ENCODE measurements at regions not wholly inside any gene's neighbourhood (a gene's known extent, or its start where the extent isn't known, plus 50 kb on each side); places are given as distances from the start of the nearest gene placed in this dataset.
"Not testable (repeated sequence)": the region's sequence is repeated elsewhere in the genome, so short reads cannot be mapped to it uniquely, and the experiment has no call there.

GRCh38 chr1:238409932-238410331 lies 519.2 kb upstream of the ZP4 start:
- no peak for DNase-seq

- DNase-seq: no peak
Measured at GRCh38 chr1:238409191-238409850, 518.6 kb upstream of the ZP4 start.

DNA sequence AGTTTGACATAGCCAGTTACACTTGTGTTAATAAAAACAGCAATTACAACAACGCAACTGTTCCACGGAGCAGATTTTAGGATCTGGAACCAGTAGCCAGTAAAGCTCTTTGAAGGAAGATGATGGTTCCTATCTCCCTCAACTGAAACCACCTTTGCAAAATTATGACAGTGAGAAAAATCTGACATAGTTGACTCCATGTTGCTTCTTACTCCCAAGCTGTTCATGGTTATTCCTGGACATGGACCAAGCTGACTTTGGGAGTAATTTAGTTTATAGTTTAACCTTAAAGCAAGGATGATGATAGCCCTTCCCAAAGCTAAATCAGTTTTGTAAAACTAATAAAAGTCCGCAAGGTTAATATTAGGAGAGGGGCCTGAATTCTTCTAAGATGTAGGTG lies 518.0 kb upstream of the ZP4 start:
- no peak for DNase-seq

GRCh38 chr1:238406098-238406860 lies 515.6 kb upstream of the ZP4 start:
- no peak for DNase-seq

DNA sequence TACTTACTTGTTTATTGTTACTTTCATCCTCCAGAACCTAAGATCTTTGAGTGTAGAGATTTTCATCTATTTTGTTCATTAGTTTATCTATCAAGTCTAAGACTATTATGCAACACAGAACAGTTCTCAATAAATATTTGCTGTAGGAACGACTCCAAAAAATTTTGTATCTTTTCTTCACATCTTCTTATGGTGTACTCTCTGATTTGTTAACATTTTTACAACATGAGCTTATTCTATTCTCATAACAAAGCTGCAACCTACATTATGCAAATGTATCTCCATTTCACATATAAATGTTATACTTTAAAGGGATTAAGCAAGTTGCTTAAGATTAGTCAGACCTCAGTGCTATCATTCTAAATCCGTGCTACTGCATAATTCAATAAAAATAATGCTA lies 514.2 kb upstream of the ZP4 start:
- DNase-seq: no peak

GRCh38 chr1:238404481-238404880 lies 513.8 kb upstream of the ZP4 start:
- no peak for DNase-seq

GRCh38 chr1:238401144-238401543 lies 510.4 kb upstream of the ZP4 start:
- DNase-seq: no peak

DNA sequence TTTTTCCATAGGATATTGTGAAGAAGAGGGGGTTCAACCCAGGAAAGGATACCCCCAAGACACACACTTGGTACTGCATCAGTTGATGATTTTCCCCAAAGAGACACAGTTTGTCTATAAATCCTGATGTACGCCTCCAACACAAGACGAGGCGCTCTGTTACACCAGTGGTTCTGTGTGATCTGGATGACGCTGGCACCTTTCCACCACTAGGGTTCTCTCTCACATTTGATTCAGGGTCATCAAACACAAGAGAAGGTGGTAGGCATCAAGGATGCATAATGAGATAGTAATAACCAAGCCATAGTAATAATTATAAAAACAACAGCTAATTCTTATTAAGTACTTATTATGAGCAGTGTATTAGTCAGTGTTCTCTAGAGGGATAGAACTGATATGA lies 508.8 kb upstream of the ZP4 start:
- no peak for DNase-seq

- DNase-seq: no peak
Measured at GRCh38 chr1:238396140-238396539, 505.4 kb upstream of the ZP4 start.

DNA sequence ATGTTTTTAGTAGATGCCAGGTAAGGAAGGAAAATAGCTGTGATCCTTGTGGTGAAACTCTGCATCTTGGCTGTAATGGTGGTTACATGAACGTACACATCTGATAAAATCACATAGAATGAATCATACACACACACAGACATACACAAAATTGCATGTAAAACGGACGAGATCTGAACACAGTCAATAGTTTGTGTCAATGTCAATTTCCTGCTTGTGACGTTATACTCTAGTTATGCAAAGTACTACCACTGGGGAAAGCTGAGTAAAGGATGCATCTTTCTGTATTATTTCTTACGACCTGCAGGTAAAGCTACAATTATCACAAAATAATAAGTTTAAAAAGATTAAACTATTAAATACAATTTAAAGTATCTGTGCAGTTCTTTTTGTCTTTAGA lies 493.7 kb upstream of the ZP4 start:
- no peak for DNase-seq

DNA sequence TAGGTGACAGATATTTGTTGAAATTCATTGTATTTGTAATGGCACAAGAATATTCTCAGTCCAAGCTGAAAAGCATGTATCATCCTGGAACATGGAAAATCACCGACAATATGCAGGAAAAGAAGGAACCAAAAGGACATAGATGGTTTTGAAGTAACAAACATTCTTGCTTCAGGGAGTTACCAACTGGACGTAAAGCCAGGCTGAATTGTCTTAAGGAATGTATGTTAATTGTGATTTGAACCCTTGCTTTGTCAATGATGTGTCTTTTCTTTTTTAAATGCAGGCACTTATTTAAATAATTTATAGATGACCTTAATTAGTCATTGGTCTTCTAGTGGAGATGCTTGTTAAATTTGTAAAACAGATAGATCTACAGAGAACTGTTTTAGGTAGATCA lies 489.4 kb upstream of the ZP4 start:
- DNase-seq: no peak

DNA sequence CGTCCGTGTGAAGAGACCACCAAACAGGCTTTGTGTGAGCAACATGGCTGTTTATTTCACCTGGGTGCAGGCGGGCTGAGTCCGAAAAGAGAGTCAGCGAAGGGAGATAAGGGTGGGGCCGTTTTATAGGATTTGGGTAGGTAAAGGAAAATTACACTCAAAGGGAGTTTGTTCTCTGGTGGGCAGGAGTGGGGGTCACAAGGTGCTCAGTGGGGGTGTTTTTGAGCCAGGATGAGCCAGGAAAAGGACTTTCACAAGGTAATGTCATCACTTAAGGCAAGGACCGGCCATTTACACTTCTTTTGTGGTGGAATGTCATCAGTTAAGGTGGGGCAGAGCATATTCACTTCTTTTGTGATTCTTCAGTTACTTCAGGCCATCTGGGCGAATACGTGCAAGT lies 488.7 kb upstream of the ZP4 start:
- DNase-seq: not testable (repeated sequence)

DNA sequence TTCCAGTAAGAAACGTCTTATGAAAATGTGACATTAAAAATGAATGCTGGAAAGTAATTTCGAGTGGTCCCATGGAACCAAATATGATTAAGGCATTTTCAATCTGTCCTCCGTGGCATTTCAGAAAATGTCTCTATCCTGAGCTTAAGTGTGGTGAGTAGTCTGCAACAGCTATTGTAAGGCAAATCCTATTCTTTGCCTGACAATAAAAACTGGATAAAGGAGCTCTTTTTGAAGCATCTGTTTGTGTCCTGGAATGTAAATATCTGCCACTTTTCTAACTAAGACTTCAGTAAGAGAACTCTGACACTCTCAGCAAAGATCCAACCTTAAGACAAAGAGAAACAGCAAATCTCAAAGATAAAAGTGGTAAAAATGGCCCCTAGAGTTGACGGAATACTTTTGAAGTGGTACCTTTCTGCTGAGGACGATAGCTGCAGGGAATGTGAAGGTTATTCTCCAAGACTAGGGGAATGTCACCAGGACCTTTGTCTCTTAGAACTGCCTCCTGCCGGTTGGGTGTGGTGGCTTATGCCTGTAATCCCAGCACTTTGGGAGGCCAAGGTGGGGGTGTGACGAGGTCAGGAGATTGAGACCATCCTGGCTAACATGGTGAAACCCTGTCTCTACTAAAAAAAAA lies 486.7 kb upstream of the ZP4 start:
- DNase-seq: no peak

DNA sequence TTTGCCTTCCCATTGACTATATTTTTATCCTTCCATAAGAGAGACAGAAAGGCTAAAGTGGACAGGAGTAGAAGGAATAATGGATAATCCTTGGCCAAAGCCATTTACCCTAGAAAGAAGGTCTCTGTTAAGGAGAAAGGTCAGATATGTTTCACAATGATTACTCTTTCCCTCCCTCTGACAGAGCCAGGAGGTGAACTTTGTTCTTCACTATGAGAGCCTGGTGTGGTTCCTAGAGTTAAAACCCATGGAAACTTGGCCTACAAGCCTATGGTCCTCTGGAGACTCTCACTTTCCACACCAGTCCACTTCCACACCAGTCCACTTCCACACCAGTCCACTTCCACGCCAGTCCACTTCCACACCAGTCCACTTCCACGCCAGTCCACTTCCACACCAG lies 479.9 kb upstream of the ZP4 start:
- DNase-seq: no peak

DNA sequence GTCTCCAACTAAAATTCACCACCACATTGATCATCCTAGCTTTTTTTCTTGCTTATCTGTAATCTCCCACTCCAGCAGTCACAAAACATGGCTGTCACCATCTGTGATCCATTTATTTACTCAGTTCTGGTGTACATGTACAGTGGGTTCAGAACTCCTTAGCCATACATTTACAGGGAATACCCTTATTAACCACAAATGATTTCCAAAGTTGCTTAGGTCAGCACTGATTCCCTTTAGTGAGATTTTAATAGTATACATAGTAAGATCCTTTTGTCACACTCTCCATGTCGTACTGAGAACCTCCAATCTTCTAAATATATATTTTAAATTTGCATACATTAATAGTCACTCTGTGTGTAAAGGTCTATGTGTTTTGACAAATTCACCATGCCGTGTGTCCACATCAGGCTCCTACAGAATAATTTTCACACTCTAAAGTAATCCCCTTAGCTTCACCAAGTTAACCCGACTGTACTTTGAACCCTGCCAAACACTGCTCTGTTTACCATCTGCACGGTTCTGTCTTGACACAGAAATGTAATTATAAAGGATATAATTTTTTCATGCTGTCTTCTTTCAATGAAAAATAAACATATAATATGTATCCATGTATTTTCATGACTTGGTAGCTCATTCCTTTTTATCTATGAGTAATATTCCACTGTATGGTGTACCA lies 473.6 kb upstream of the ZP4 start:
- DNase-seq: no peak

DNA sequence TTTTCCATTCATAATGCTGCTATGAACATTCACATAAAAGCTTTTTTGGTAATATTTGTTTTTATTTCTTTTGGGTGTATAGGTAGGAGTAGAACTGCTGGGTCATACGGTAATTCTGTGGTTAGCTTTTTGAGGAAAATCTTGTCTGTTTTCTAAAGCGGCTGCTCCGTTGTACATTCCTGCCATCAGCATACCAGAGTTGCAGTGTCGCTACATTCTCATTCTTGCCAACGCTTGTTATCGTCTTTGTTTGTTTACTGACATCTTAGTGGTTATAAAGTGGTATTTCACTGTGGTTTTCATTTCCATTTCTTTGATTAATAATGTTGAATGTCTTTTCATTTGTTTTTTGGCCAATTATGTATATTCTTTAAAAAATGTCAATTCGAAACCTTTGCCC lies 469.8 kb upstream of the ZP4 start:
- no peak for DNase-seq

DNA sequence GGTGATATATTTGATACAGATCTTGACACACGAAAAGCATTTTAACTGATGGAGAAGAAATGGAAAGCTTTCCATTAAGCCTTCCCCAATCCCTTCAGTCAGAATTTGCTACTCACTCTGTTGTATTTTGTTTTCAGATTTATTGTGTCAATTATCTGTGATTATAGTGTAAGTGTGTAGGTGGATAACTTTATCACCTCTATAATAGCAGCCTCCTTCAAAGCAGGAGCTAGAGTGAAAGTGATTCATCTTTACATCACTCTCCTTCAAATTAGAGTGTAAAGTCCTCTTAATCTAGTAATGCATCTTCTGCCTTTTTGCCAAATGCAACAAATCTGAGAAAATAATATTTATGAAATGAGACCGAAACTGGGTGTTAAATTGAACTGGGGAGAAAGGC lies 459.7 kb upstream of the ZP4 start:
- no peak for DNase-seq

- no peak for DNase-seq
Measured at GRCh38 chr1:238346340-238346739, 455.6 kb upstream of the ZP4 start.

GRCh38 chr1:238345837-238346236 lies 455.1 kb upstream of the ZP4 start:
- DNase-seq: no peak

DNA sequence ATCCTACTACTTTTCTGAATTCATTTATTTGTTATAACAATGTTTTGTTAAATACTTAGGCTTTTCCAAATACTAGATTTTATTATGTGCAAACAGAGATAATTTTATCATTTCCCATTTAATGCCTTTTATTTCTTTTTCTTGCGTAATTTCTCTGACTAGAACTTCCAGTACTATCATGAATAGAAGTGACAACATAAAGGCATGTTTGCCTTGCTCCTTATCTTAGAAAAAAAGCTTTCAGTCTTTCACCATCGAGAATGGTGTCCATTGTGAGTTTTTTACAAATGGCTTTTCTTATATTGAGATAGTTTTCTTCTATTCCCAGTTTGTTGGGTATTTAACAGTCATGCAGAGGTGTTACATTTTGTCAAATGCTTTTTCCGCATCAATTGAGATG lies 453.1 kb upstream of the ZP4 start:
- no peak for DNase-seq

GRCh38 chr1:238341395-238341794 lies 450.7 kb upstream of the ZP4 start:
- no peak for DNase-seq

DNA sequence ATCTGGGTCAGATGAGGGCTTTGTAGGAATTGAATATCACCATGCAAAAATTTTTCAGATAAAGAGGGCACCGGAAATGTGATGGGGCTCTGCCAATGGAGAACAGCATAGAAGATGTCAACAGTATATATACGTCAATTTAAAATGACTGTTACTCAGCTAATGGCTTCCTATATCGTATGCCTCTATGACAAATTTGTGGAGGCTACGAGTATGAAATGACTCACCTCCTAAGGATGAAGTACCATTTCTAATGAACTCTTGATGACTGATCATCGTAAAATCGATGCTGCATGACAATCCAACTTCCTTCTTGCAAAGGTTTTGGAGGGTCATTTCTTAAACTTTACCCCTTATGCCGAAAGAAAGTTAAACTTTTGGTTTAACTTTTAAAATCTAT lies 450.3 kb upstream of the ZP4 start:
- no peak for DNase-seq

DNA sequence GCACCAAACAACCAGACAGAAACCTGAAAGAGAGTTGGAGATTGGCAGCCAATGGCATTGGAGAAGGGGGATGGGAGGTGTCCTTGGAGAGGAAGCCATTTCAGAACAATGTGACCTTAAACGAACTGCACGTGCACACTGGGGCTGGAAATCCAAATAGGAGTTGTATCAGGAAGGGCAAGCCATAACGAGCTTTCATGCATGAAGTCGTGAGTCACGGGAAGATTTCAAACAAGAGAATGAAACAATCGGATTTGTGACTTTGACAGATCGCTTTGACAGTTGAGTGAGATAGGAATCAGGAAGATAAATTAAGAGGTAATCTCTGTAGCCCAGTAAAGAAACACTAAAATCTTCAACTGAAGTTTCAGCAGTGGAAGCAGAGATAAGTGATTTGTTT lies 445.8 kb upstream of the ZP4 start:
- DNase-seq: no peak

DNA sequence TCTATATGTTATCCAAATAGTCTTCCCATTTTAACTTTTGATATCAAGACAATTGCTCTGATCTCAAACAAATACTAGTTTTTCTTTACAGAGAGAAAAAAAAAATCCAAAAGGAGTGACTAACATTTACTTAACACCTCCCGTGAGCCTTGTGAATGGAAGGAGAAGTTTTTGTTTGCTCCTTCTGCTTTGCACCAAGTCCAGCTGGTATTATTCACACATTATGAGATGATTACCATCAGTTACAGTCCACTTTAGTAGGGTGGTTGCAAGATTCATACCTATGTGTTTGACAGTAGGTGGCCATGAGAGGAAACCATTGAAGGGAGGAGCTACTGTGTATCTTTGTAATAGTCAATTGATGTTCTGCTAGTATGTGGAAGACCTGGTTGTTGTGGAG lies 443.4 kb upstream of the ZP4 start:
- no peak for DNase-seq

All from GDM1 (cell line).